ENCODE measurements at regions not wholly inside any gene's neighbourhood (a gene's known extent, or its start where the extent isn't known, plus 50 kb on each side); places are given as distances from the start of the nearest gene placed in this dataset.
A peak's percentile ranks its signal among the peaks of the same experiment; 100 is the strongest.

DNA sequence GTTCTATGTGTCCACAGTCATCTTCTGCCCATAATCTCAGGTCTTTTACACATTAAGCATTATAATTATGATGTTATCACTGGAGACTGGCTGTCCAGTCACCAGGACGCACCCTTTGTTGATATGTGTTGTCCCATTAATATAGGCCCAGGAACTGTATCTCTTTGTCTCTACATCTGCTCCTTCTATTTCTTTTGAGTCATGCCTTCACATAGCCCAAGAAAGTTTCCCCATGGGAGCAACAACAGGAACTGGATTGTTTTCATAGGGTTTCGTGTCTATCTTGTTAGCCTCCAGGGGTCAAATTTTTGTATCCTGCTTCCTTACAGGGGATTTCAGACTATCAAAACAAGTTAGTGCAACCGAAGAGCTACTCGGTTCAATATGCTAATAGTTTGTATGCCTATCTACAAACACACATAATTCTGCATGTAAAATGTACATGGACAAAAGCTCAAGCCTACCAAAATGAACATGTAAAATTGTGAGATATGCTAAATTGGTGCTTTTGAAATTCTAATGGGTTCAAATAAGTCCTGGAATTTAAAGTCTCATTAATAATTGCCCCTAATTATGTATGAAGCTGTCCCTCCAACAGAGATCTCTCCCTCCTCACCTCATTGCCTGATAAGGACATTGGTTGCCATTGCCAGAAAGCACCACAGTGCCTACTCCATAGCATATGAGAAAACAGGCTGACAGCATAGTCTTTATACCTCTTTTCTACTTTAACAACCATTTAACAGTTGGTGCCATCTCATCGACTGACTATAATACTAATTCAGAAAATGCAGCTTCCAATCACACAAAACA is 99.8 kb upstream of the DIO2 start:
- Histone ChIP-seq H3K36me3 (no peaks in the 10 kb centered on the region), H3K4me3 (no peak overlapping the region), H3K27ac (no peak overlapping the region), H3K27me3 (no peaks in the 10 kb centered on the region), H3K4me1 (no peaks in the 10 kb centered on the region), H3K9me3 (no peaks in the 10 kb centered on the region)
- DNase-seq, result no peak
- intact Hi-C loops (cut with DNase I; ENCODE audit: low total_unique reads), result no loop called here
- WGBS, 5 donors, result 66 to 81% (median 77%) methylated on average over 5 of the region's 5 CpGs
- TF ChIP-seq CTCF (IDR thresholded peaks at IDR 0.05), result no peak
- no peak for TF ChIP-seq EP300 (IDR thresholded peaks at IDR 0.05)
- TF ChIP-seq POLR2AphosphoS5 (IDR thresholded peaks at IDR 0.05), result no peak
- TF ChIP-seq POLR2A (IDR thresholded peaks at IDR 0.05), result no peak

DNA sequence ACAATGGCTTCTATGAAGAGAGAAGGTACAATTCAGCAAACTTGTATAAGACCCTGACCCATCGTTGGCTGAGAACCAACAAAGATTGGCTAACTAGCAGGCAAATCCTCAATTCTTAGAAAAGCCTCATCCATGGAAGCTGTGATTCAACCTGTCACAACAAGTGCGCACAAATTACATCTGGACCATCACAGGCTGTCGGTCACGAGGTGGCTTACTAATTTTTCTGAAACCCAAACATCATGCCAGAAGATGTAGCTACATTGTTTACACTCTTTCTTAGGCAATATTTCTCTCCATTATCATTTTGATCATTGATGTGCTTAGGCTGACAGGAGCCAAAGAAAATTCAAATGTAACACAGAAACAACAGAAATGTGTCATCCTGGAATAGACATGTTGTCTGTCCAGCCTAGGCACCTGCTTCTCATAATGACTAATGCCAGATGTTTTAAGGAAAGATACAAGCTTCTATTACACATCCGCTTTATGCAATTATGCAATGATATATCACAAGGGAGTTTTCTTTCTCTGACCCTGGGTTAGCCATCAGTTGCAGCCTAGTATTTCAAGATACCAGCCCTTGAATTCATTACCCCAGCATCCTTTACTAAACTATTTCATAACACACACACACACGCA is 92.9 kb upstream of the DIO2 start:
- no peaks in the 10 kb centered on the region for H3K27me3 ChIP-seq
- WGBS, 5 donors, result 70 to 84% (median 75%) methylated on average over 6 of the region's 6 CpGs
- H3K4me3 ChIP-seq, result no peak overlapping the region
- H3K36me3 ChIP-seq, result no peaks in the 10 kb centered on the region
- no peaks in the 10 kb centered on the region for H3K9me3 ChIP-seq
- no peak for TF ChIP-seq EP300 (IDR thresholded peaks at IDR 0.05)
- peak in 1 of 3 donors; percentile 11 for TF ChIP-seq POLR2AphosphoS5 (IDR thresholded peaks at IDR 0.05)
- DNase-seq, result no peak
- no peak overlapping the region for H3K27ac ChIP-seq
- intact Hi-C loops (cut with DNase I; ENCODE audit: low total_unique reads), result no loop called here
- H3K4me1 ChIP-seq, result no peaks in the 10 kb centered on the region

DNA sequence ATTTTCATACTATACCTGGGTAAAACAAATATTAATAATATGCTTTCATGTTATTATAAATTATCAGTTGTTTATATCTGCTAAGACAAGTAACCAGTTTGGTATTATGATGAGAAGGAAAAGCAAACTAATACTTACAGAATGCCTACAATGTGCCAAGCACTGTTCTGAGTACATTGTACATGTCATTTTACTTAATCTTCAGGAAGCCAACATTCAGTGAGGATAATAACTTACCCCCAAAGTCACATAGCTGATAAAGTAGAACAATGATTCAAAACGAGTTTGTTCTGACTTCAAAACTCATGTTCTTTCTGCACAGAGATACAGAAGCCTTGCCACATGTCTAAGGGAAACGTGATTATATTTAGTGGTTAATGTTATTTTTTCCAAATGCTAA is 89.0 kb upstream of the DIO2 start:
- no peak overlapping the region for H3K4me3 ChIP-seq
- H3K36me3 ChIP-seq, result no peaks in the 10 kb centered on the region
- intact Hi-C loops (cut with DNase I; ENCODE audit: low total_unique reads), result no loop called here
- TF ChIP-seq POLR2AphosphoS5 (IDR thresholded peaks at IDR 0.05) (no peak), POLR2A (IDR thresholded peaks at IDR 0.05) (no peak), EP300 (IDR thresholded peaks at IDR 0.05) (no peak), CTCF (IDR thresholded peaks at IDR 0.05) (no peak)
- H3K27me3 ChIP-seq, result no peaks in the 10 kb centered on the region
- no peak overlapping the region for H3K27ac ChIP-seq
- WGBS, 5 donors, result 30 to 46% (median 34%) methylated on average over 2 of the region's 2 CpGs
- H3K4me1 ChIP-seq, result no peaks in the 10 kb centered on the region
- no peak for DNase-seq
- peaks cover 0 to 4% (median 0%) of the 10 kb centered on the region in 4 donors for H3K9me3 ChIP-seq

- TF ChIP-seq POLR2A (IDR thresholded peaks at IDR 0.05) (no peak), EP300 (IDR thresholded peaks at IDR 0.05) (no peak), CTCF (IDR thresholded peaks at IDR 0.05) (no peak), POLR2AphosphoS5 (IDR thresholded peaks at IDR 0.05) (no peak)
- H3K27ac ChIP-seq, result no peak overlapping the region
- intact Hi-C loops (cut with DNase I; ENCODE audit: low total_unique reads), result no loop called here
- H3K36me3 ChIP-seq, result no peaks in the 10 kb centered on the region
- no peak overlapping the region for H3K4me3 ChIP-seq
- H3K4me1 ChIP-seq, result no peaks in the 10 kb centered on the region
- DNase-seq, result no peak
- H3K9me3 ChIP-seq, result peaks cover 0 to 4% (median 0%) of the 10 kb centered on the region in 4 donors
- H3K27me3 ChIP-seq, result no peaks in the 10 kb centered on the region
- 80 to 87% (median 86%) methylated on average over 8 of the region's 8 CpGs for WGBS, 5 donors
Observed at GRCh38 chr14:80298491-80299017, 87.2 kb upstream of the DIO2 start.

All from stomach (tissue), 8 donors.